DMS53 (cell line): ENCODE measurements at regions not wholly inside any gene's neighbourhood (a gene's known extent, or its start where the extent isn't known, plus 50 kb on each side); places are given as distances from the start of the nearest gene placed in this dataset.

ENCODE experiments used
- DNase-seq: peaks from one replicate; lab custom pipeline; 2025; lab: John Stamatoyannopoulos, UW

GRCh38 chr7:81606078-81606863 lies 163.6 kb downstream of the HGF start:
- DNase-seq: no peak

- no peak for DNase-seq
Measured at GRCh38 chr7:81605493-81605892, 164.4 kb downstream of the HGF start.

GRCh38 chr7:81604808-81605174 lies 165.1 kb downstream of the HGF start:
- no peak for DNase-seq

- DNase-seq: no peak
Measured at GRCh38 chr7:81604075-81604807, 165.6 kb downstream of the HGF start.

- no peak for DNase-seq
Measured at GRCh38 chr7:81600608-81601007, 169.2 kb downstream of the HGF start.

GRCh38 chr7:81598951-81599350 lies 170.9 kb downstream of the HGF start:
- DNase-seq: no peak

- DNase-seq: no peak
Measured at GRCh38 chr7:81594767-81595166, 175.1 kb downstream of the HGF start.

- no peak for DNase-seq
Measured at GRCh38 chr7:81590131-81590530, 179.7 kb downstream of the HGF start.

- no peak for DNase-seq
Measured at GRCh38 chr7:81584667-81585066, 185.2 kb downstream of the HGF start.

- DNase-seq: no peak
Measured at GRCh38 chr7:81583882-81584533, 185.8 kb downstream of the HGF start.

GRCh38 chr7:81583090-81583489 lies 186.8 kb downstream of the HGF start:
- DNase-seq: no peak

GRCh38 chr7:81577642-81578340 lies 192.1 kb downstream of the HGF start:
- no peak for DNase-seq

- no peak for DNase-seq
Measured at GRCh38 chr7:81574723-81575326, 195.0 kb downstream of the HGF start.

GRCh38 chr7:81573932-81574331 lies 195.9 kb downstream of the HGF start:
- no peak for DNase-seq

- DNase-seq: no peak
Measured at GRCh38 chr7:81573128-81573527, 196.7 kb downstream of the HGF start.

- no peak for DNase-seq
Measured at GRCh38 chr7:81562581-81562980, 207.3 kb downstream of the HGF start.

- DNase-seq: no peak
Measured at GRCh38 chr7:81560708-81561107, 209.1 kb downstream of the HGF start.

- DNase-seq: no peak
Measured at GRCh38 chr7:81549484-81550016, 220.3 kb downstream of the HGF start.

GRCh38 chr7:81534996-81535395 lies 234.9 kb downstream of the HGF start:
- no peak for DNase-seq

- DNase-seq: no peak
Measured at GRCh38 chr7:81534446-81534845, 235.4 kb downstream of the HGF start.

GRCh38 chr7:81533931-81534330 lies 235.9 kb downstream of the HGF start:
- no peak for DNase-seq

- DNase-seq: no peak
Measured at GRCh38 chr7:81533426-81533825, 236.4 kb downstream of the HGF start.
